WTC11 (cell line): ENCODE measurements at regions not wholly inside any gene's neighbourhood (a gene's known extent, or its start where the extent isn't known, plus 50 kb on each side); places are given as distances from the start of the nearest gene placed in this dataset.
"Not testable (repeated sequence)": the region's sequence is repeated elsewhere in the genome, so short reads cannot be mapped to it uniquely, and the experiment has no call there.

Experiments used
- ARID4B ChIP-seq: sonication (generic); formaldehyde crosslinking; IDR thresholded peaks from 2 replicates; pipeline ENCODE4 v1.8.0; 2023; ENCODE audit warnings: missing genetic modification reagents, mild to moderate bottlenecking, borderline replicate concordance
- CTCF ChIP-seq: fragments of 200-600 bp; IDR thresholded peaks from 2 replicates; pipeline ENCODE4 v1.8.0; 2022; ENCODE audit warnings: antibody characterized with exemption
- E2F5 ChIP-seq: sonication (generic); formaldehyde crosslinking; IDR thresholded peaks from 2 replicates; pipeline ENCODE4 v1.8.1; 2022; ENCODE audit warnings: mild to moderate bottlenecking, moderate library complexity, missing genetic modification reagents
- HMGXB4 ChIP-seq: sonication (generic); formaldehyde crosslinking; IDR thresholded peaks from 2 replicates; pipeline ENCODE4 v1.8.1; 2023; ENCODE audit warnings: mild to moderate bottlenecking, moderate library complexity, missing genetic modification reagents
- JUN ChIP-seq: sonication (generic); formaldehyde crosslinking; IDR thresholded peaks from 2 replicates; pipeline ENCODE4 v1.8.0; 2023; ENCODE audit warnings: mild to moderate bottlenecking, missing genetic modification reagents
- RELA ChIP-seq: sonication (generic); formaldehyde crosslinking; IDR thresholded peaks from 2 replicates; pipeline ENCODE4 v1.8.1; 2022; ENCODE audit warnings: missing genetic modification reagents, mild to moderate bottlenecking, borderline replicate concordance
- TP53 ChIP-seq: sonication (generic); formaldehyde crosslinking; IDR thresholded peaks from 2 replicates; pipeline ENCODE4 v1.8.1; 2023; ENCODE audit warnings: mild to moderate bottlenecking, missing genetic modification reagents
- USF1 ChIP-seq: sonication (generic); formaldehyde crosslinking; IDR thresholded peaks from 2 replicates; pipeline ENCODE4 v1.8.0; 2022; ENCODE audit warnings: mild to moderate bottlenecking, missing genetic modification reagents
- ZNF232 ChIP-seq: sonication (generic); formaldehyde crosslinking; IDR thresholded peaks from 2 replicates; pipeline ENCODE4 v1.8.0; 2022; ENCODE audit warnings: mild to moderate bottlenecking, missing genetic modification reagents
- ZNF317 ChIP-seq: sonication (generic); formaldehyde crosslinking; IDR thresholded peaks from 2 replicates; pipeline ENCODE4 v1.8.1; 2023; ENCODE audit warnings: low read depth, mild to moderate bottlenecking, moderate library complexity, missing genetic modification reagents, borderline replicate concordance
- ZNF416 ChIP-seq: fragments of 250-450 bp; sonication (Bioruptor Pico); IDR thresholded peaks from 2 replicates; pipeline ENCODE4 v1.9.0; 2021; ENCODE audit warnings: mild to moderate bottlenecking, inconsistent platforms
- ZNF532 ChIP-seq: fragments of 250-450 bp; sonication (Bioruptor Pico); IDR thresholded peaks from 2 replicates; pipeline ENCODE4 v1.9.0; 2021; ENCODE audit warnings: mild to moderate bottlenecking, borderline replicate concordance

GRCh38 chr12:131227641-131228040 lies 273.9 kb downstream of the ADGRD1 start:
- not testable (repeated sequence) for TF ChIP-seq ZNF416 (CRISPR knock-in tag); ZNF317 (CRISPR knock-in tag); RELA; CTCF; ARID4B (CRISPR knock-in tag); JUN (CRISPR knock-in tag); HMGXB4 (CRISPR knock-in tag); ZNF532; TP53 (CRISPR knock-in tag); E2F5 (CRISPR knock-in tag); ZNF232; USF1
